C4-2B (cell line): ENCODE measurements at regions not wholly inside any gene's neighbourhood (a gene's known extent, or its start where the extent isn't known, plus 50 kb on each side); places are given as distances from the start of the nearest gene placed in this dataset.
"Not testable (repeated sequence)": the region's sequence is repeated elsewhere in the genome, so short reads cannot be mapped to it uniquely, and the experiment has no call there.

ENCODE experiments used
- CTCF ChIP-seq: fragments of 450-650 bp; conservative IDR thresholded peaks from 2 replicates; pipeline ENCODE4 v1.5.1; 2017; ENCODE audit warnings: mild to moderate bottlenecking
- ZFX ChIP-seq: fragments of 450-650 bp; IDR thresholded peaks from 2 replicates; pipeline ENCODE4 v1.6.1; 2017

GRCh38 chr1:30204916-30205315, 518.5 kb downstream of the MATN1 start:
- TF ChIP-seq CTCF, ZFX: not testable (repeated sequence)
